ENCODE measurements at regions not wholly inside any gene's neighbourhood (a gene's known extent, or its start where the extent isn't known, plus 50 kb on each side); places are given as distances from the start of the nearest gene placed in this dataset.

DNA sequence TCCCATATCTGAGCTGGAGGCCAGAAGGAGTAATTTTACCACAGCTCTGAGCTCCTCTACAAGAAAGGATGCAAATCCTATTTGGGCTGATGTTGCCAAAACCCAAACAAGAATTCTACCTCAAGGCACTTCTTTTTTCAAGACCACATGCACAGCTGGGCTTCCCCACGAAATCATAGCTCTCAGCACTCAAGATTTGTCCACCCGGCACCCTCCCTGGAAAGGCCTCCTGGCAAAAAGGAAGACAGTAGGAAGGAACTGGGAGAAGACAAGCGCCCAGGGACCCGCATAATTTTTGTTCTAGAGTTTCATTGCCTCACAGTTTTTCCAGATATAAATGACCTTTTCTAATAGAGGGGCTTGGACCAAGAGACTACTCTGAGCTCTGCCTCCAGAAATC lies 90.5 kb downstream of the BANF2 start (continued):
- TF ChIP-seq, protein P1, sequence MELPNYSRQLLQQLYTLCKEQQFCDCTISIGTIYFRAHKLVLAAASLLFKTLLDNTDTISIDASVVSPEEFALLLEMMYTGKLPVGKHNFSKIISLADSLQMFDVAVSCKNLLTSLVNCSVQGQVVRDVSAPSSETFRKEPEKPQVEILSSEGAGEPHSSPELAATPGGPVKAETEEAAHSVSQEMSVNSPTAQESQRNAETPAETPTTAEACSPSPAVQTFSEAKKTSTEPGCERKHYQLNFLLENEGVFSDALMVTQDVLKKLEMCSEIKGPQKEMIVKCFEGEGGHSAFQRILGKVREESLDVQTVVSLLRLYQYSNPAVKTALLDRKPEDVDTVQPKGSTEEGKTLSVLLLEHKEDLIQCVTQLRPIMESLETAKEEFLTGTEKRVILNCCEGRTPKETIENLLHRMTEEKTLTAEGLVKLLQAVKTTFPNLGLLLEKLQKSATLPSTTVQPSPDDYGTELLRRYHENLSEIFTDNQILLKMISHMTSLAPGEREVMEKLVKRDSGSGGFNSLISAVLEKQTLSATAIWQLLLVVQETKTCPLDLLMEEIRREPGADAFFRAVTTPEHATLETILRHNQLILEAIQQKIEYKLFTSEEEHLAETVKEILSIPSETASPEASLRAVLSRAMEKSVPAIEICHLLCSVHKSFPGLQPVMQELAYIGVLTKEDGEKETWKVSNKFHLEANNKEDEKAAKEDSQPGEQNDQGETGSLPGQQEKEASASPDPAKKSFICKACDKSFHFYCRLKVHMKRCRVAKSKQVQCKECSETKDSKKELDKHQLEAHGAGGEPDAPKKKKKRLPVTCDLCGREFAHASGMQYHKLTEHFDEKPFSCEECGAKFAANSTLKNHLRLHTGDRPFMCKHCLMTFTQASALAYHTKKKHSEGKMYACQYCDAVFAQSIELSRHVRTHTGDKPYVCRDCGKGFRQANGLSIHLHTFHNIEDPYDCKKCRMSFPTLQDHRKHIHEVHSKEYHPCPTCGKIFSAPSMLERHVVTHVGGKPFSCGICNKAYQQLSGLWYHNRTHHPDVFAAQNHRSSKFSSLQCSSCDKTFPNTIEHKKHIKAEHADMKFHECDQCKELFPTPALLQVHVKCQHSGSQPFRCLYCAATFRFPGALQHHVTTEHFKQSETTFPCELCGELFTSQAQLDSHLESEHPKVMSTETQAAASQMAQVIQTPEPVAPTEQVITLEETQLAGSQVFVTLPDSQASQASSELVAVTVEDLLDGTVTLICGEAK (IDR thresholded peaks at IDR 0.05): no peak
- TF ChIP-seq, protein P1 (CRISPR knock-in tag; IDR thresholded peaks at IDR 0.05): no peak
- TF ChIP-seq ZNF331 (CRISPR knock-in tag; IDR thresholded peaks at IDR 0.05): no peak

DNA sequence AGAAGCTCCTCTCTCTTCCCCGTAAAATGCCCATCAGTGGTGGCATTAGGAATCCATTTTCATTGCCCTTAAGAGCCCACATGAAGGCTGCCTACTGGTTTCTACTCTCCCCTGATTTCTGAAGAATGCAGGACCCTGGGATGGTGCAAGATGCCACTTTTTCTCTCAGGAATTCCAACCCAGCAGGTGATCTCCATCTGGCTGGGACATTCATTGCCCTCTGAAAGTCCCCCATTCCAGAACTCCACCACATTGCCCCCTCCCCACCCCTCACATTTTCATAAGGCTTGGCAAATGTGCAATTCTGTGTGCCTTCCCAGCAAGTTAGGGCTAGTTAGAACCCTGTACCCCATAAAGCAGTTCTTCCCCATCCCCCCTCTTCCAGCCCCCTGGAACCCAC lies 88.0 kb downstream of the BANF2 start:
- peaks cover 10 to 47% of the 10 kb centered on the region in 2 experiments; a peak in 4 of 5 replicates for H3K27me3 ChIP-seq (ENCODE audit: control insufficient read depth in 1 of 2, insufficient read depth in 2 of 2, low read length in 2 of 2)
- H3K4me1 ChIP-seq (ENCODE audit: insufficient read depth, low read length): peaks cover 40% of the 10 kb centered on the region
- no peaks in the 10 kb centered on the region for H4K20me1 ChIP-seq (ENCODE audit: insufficient read depth, low read length)
- in situ Hi-C loops (cut with HindIII; ENCODE audit: extremely low pct_ligation_motif_present, low pct_unique_long_range_greater_than_20kb) (no loop called here), intact Hi-C loops (cut with micrococcal nuclease; ENCODE audit: unreplicated experiment) (no loop called here)
- no peaks in the 10 kb centered on the region for H3K36me3 ChIP-seq (replicated peaks in 1 of 2; ENCODE audit: control insufficient read depth in 1 of 2, insufficient read depth in 2 of 2, low read length in 2 of 2)
- no peak overlapping the region for H3K9ac ChIP-seq (ENCODE audit: insufficient read depth, low read depth, low read length)
- POLR2A ChIA-PET: interaction anchor here (0.7 kb wide), 1 partner anchor 71 kb away, joined by 4 read pairs; no protein-coding TSS in a partner anchor
- H3K4me3 ChIP-seq (replicated peaks in 1 of 3; ENCODE audit: insufficient read depth in 1 of 3, low read depth in 2 of 3, low read length in 3 of 3): no peak overlapping the region
- no peak for TF ChIP-seq ZNF367 (CRISPR knock-in tag; IDR thresholded peaks at IDR 0.05; ENCODE audit: borderline replicate concordance)
- 36% methylated on average over 1 of the region's 1 CpG for WGBS (ENCODE audit: low lambda C conversion rate)
- ATAC-seq (no peak), DNase-seq (ENCODE audit: low spot score) (no peak), FAIRE-seq (no peak)
- no peaks in the 10 kb centered on the region for H3K9me3 ChIP-seq (ENCODE audit: low read length)
- CTCF ChIA-PET (ENCODE audit: low intra/inter-chr PET ratio, low total read pairs): no interaction called here
- H3K27ac ChIP-seq (ENCODE audit: extremely low read length, insufficient read depth, low read length): no peak overlapping the region
- H2AFZ ChIP-seq (ENCODE audit: low read length): no peak overlapping the region
- H3K4me2 ChIP-seq (ENCODE audit: low read depth, low read length): no peak overlapping the region
- BruUV-seq (replicated peaks): no TSS peak
- H3K79me2 ChIP-seq (ENCODE audit: insufficient read depth, low read length): no peaks in the 10 kb centered on the region

All from HepG2 (cell line).